Smooth muscle cell (in vitro differentiated cells): ENCODE measurements at regions not wholly inside any gene's neighbourhood (a gene's known extent, or its start where the extent isn't known, plus 50 kb on each side); places are given as distances from the start of the nearest gene placed in this dataset.

ENCODE experiments used
- DNase-seq: peaks from one replicate; lab custom pipeline; 2025; ENCODE audit not compliant: unreplicated experiment; lab: John Stamatoyannopoulos, UW
- H2AFZ ChIP-seq: fragments of 200-600 bp; sonication (generic); 2 replicates; pipeline ENCODE4 v1.6.0; 2016; ENCODE audit warnings: antibody characterized with exemption, low read depth, mild to moderate bottlenecking
- H3F3A ChIP-seq: fragments of 200-600 bp; sonication (generic); 2 replicates; pipeline ENCODE4 v1.6.0; 2017; ENCODE audit warnings: antibody characterized with exemption, low read depth
- H3K27ac ChIP-seq: fragments of 200-600 bp; sonication (generic); 2 replicates; pipeline ENCODE4 v1.5.1; 2016; ENCODE audit warnings: low read depth, mild to moderate bottlenecking
- H3K27me3 ChIP-seq: fragments of 200-600 bp; sonication (generic); 2 replicates; pipeline ENCODE4 v1.6.1; 2016; ENCODE audit warnings: low read depth, mild to moderate bottlenecking
- H3K36me3 ChIP-seq: fragments of 200-600 bp; sonication (generic); 2 replicates; pipeline ENCODE4 v1.5.1; 2016; ENCODE audit warnings: low read depth
- H3K4me1 ChIP-seq: fragments of 200-600 bp; sonication (generic); 2 replicates; pipeline ENCODE4 v1.5.1; 2016; ENCODE audit warnings: low read depth
- H3K4me2 ChIP-seq: fragments of 200-600 bp; sonication (generic); 2 replicates; pipeline ENCODE4 v1.6.0; 2016; ENCODE audit warnings: mild to moderate bottlenecking
- H3K4me3 ChIP-seq: fragments of 200-600 bp; sonication (generic); 2 replicates; pipeline ENCODE4 v1.5.1; 2016; ENCODE audit warnings: mild to moderate bottlenecking
- H3K79me2 ChIP-seq: fragments of 200-600 bp; sonication (generic); 2 replicates; pipeline ENCODE4 v1.6.0; 2016; ENCODE audit warnings: low read depth, mild to moderate bottlenecking
- H3K9ac ChIP-seq: fragments of 200-600 bp; sonication (generic); 2 replicates; pipeline ENCODE4 v1.6.0; 2016; ENCODE audit warnings: low read depth
- H3K9me3 ChIP-seq: fragments of 200-600 bp; sonication (generic); replicated peaks from 2 replicates; pipeline ENCODE4 v1.5.1; 2016; ENCODE audit warnings: low read depth
- H4K20me1 ChIP-seq: fragments of 200-600 bp; sonication (generic); 2 replicates; pipeline ENCODE4 v1.6.0; 2016; ENCODE audit warnings: low read depth
- CTCF ChIP-seq: fragments of 200-600 bp; sonication (generic); IDR thresholded peaks from 2 replicates; pipeline ENCODE4 v1.5.1; 2017; ENCODE audit warnings: borderline replicate concordance, mild to moderate bottlenecking, antibody characterized with exemption; ENCODE audit not compliant: insufficient read depth, poor library complexity, severe bottlenecking
- WGBS: methylation state at CpG from one replicate; pipeline ENCODE4 v1.1.7; 2016; ENCODE audit warnings: low lambda C conversion rate; 5-methylcytosine and 5-hydroxymethylcytosine counted together

GRCh38 chr22:49566693-49567092 lies 261.0 kb downstream of the BRD1 start:
- no peak for DNase-seq
- Histone ChIP-seq H3K9me3 (no peaks in the 10 kb centered on the region), H3K9ac (no peak overlapping the region), H3K27me3 (no peaks in the 10 kb centered on the region), H2AFZ (no peak overlapping the region), H3K27ac (no peak overlapping the region), H3K36me3 (no peaks in the 10 kb centered on the region), H3K79me2 (no peaks in the 10 kb centered on the region), H3K4me3 (no peak overlapping the region), H3F3A (no peaks in the 10 kb centered on the region), H4K20me1 (no peaks in the 10 kb centered on the region), H3K4me1 (no peaks in the 10 kb centered on the region), H3K4me2 (no peak overlapping the region)
- whole genome bisulfite sequencing: 82% methylated on average over 13 of the region's 13 CpGs
- TF ChIP-seq CTCF: no peak

- Histone ChIP-seq H3K27me3 (no peaks in the 10 kb centered on the region), H3K4me3 (no peak overlapping the region), H3K27ac (no peak overlapping the region), H3F3A (no peaks in the 10 kb centered on the region), H3K36me3 (no peaks in the 10 kb centered on the region), H3K4me1 (no peaks in the 10 kb centered on the region), H2AFZ (no peak overlapping the region), H3K9ac (no peak overlapping the region), H4K20me1 (no peaks in the 10 kb centered on the region), H3K9me3 (no peaks in the 10 kb centered on the region), H3K4me2 (no peak overlapping the region), H3K79me2 (no peaks in the 10 kb centered on the region)
- TF ChIP-seq CTCF: no peak
- DNase-seq: no peak
- 89% methylated on average over 12 of the region's 12 CpGs for WGBS
Measured at GRCh38 chr22:49566141-49566541, 261.5 kb downstream of the BRD1 start.

- Histone ChIP-seq H3K36me3 (no peaks in the 10 kb centered on the region), H3K4me3 (no peak overlapping the region), H3K9me3 (no peaks in the 10 kb centered on the region), H3K27me3 (peaks cover 3% of the 10 kb centered on the region), H3K79me2 (no peaks in the 10 kb centered on the region), H3K9ac (no peak overlapping the region), H3K4me2 (no peak overlapping the region), H3F3A (no peaks in the 10 kb centered on the region), H3K27ac (no peak overlapping the region), H2AFZ (no peak overlapping the region), H3K4me1 (no peaks in the 10 kb centered on the region), H4K20me1 (no peaks in the 10 kb centered on the region)
- WGBS: 73% methylated on average over 6 of the region's 6 CpGs
- no peak for DNase-seq
- no peak for TF ChIP-seq CTCF
Measured at GRCh38 chr22:49565516-49565855, 262.2 kb downstream of the BRD1 start.

GRCh38 chr22:49564666-49565515 lies 262.8 kb downstream of the BRD1 start:
- no peak overlapping the region for H3K4me3 ChIP-seq
- H3K27me3 ChIP-seq: peaks cover 7% of the 10 kb centered on the region
- no peak for TF ChIP-seq CTCF
- H3K4me1 ChIP-seq: no peaks in the 10 kb centered on the region
- H3K79me2 ChIP-seq: no peaks in the 10 kb centered on the region
- DNase-seq: no peak
- H2AFZ ChIP-seq: no peak overlapping the region
- 95% methylated on average over 28 of the region's 28 CpGs for WGBS
- H3K27ac ChIP-seq: no peak overlapping the region
- no peaks in the 10 kb centered on the region for H3K9me3 ChIP-seq
- no peaks in the 10 kb centered on the region for H3K36me3 ChIP-seq
- H3K4me2 ChIP-seq: no peak overlapping the region
- H3K9ac ChIP-seq: no peak overlapping the region
- no peaks in the 10 kb centered on the region for H3F3A ChIP-seq
- H4K20me1 ChIP-seq: no peaks in the 10 kb centered on the region
